Neuronal stem cell (in vitro differentiated cells): ENCODE measurements at regions not wholly inside any gene's neighbourhood (a gene's known extent, or its start where the extent isn't known, plus 50 kb on each side); places are given as distances from the start of the nearest gene placed in this dataset.

Experiments
- DNase-seq: peaks from one replicate; pipeline ENCODE4 v3.0.0-alpha.2; 2013; ENCODE audit warnings: low spot score
- H2AFZ ChIP-seq: one replicate; pipeline ENCODE4 v1.6.1; 2013; ENCODE audit warnings: mild to moderate bottlenecking, low read length, inconsistent platforms
- H2AK5ac ChIP-seq: 2 replicates; pipeline ENCODE4 v1.6.1; 2013; ENCODE audit warnings: low read depth, mild to moderate bottlenecking, inconsistent platforms, low read length, moderate library complexity, mixed read lengths
- H2BK120ac ChIP-seq: 2 replicates; pipeline ENCODE4 v1.6.1; 2013; ENCODE audit warnings: low read depth, mild to moderate bottlenecking, inconsistent platforms, low read length, moderate library complexity, mixed read lengths
- H2BK12ac ChIP-seq: one replicate; pipeline ENCODE4 v1.6.1; 2013; ENCODE audit warnings: low read length, inconsistent platforms
- H2BK15ac ChIP-seq: 2 replicates; pipeline ENCODE4 v1.6.1; 2013; ENCODE audit warnings: mild to moderate bottlenecking, low read length, inconsistent platforms, mixed read lengths
- H2BK5ac ChIP-seq: one replicate; pipeline ENCODE4 v1.6.1; 2013; ENCODE audit warnings: inconsistent platforms, mild to moderate bottlenecking, low read length, moderate library complexity
- H3K14ac ChIP-seq: one replicate; pipeline ENCODE4 v1.6.1; 2013; ENCODE audit warnings: low read length, inconsistent platforms
- H3K18ac ChIP-seq: 2 replicates; pipeline ENCODE4 v1.6.1; 2013; ENCODE audit warnings: low read length, inconsistent platforms
- H3K23ac ChIP-seq: 2 replicates; pipeline ENCODE4 v1.6.1; 2013; ENCODE audit warnings: low read depth, mild to moderate bottlenecking, mixed read lengths, low read length, inconsistent platforms; ENCODE audit not compliant: poor library complexity
- H3K27ac ChIP-seq: replicated peaks from 3 replicates; pipeline ENCODE4 v1.5.1; 2013; ENCODE audit warnings: low read length, inconsistent platforms
- H3K27me3 ChIP-seq, 3 experiments: 2 replicates each; pipeline ENCODE4 v1.6.1; 2013; ENCODE audit warnings: low read length in 3 of 3, mild to moderate bottlenecking in 2 of 3, inconsistent platforms in 1 of 3, low read depth in 1 of 3, mixed read lengths in 1 of 3, moderate library complexity in 1 of 3; ENCODE audit not compliant: control insufficient read depth in 3 of 3, insufficient read depth in 3 of 3
- H3K36me3 ChIP-seq, 2 donors: replicated peaks in 1 of 2; 2 replicates each; pipeline ENCODE4 v1.6.1; 2013; ENCODE audit warnings: low read length in 2 of 2; ENCODE audit not compliant: control insufficient read depth in 2 of 2, insufficient read depth in 2 of 2
- H3K4ac ChIP-seq: 2 replicates; pipeline ENCODE4 v1.6.1; 2013; ENCODE audit warnings: inconsistent platforms, mild to moderate bottlenecking, low read length, moderate library complexity
- H3K4me1 ChIP-seq, 2 donors: 1 replicate in 1 of 2; 2 replicates in 1 of 2; pipeline ENCODE4 v1.6.1; 2013; ENCODE audit warnings: low read length in 2 of 2, low read depth in 1 of 2; ENCODE audit not compliant: control insufficient read depth in 2 of 2, insufficient read depth in 1 of 2
- H3K4me2 ChIP-seq: one replicate; pipeline ENCODE4 v1.6.1; 2013; ENCODE audit warnings: mild to moderate bottlenecking, low read length, inconsistent platforms; ENCODE audit not compliant: insufficient read depth, poor library complexity, severe bottlenecking
- H3K4me3 ChIP-seq, 2 donors: 2 replicates each; pipeline ENCODE4 v1.5.1; 2013; ENCODE audit warnings: low read length in 2 of 2, mild to moderate bottlenecking in 2 of 2, inconsistent platforms in 1 of 2, moderate library complexity in 1 of 2
- H3K79me1 ChIP-seq: one replicate; pipeline ENCODE4 v1.6.1; 2013; ENCODE audit warnings: low read depth, mild to moderate bottlenecking, inconsistent platforms, low read length, moderate library complexity
- H3K9ac ChIP-seq: one replicate; pipeline ENCODE4 v1.6.1; 2013; ENCODE audit warnings: mild to moderate bottlenecking, low read depth, low read length, inconsistent platforms; ENCODE audit not compliant: poor library complexity
- H3K9me3 ChIP-seq, 2 donors: replicated peaks in 1 of 2; 2 replicates each; pipeline versions ENCODE3 to v1.6.1; 2013; ENCODE audit warnings: low read length in 2 of 2, mild to moderate bottlenecking in 2 of 2, inconsistent platforms in 1 of 2, low read depth in 1 of 2, mixed read lengths in 1 of 2, moderate library complexity in 1 of 2; ENCODE audit not compliant: control insufficient read depth in 2 of 2, insufficient read depth in 1 of 2
- H4K8ac ChIP-seq: one replicate; pipeline ENCODE4 v1.6.1; 2013; ENCODE audit warnings: low read depth, mild to moderate bottlenecking, inconsistent platforms, low read length, moderate library complexity
- H4K91ac ChIP-seq: one replicate; pipeline ENCODE4 v1.6.1; 2013; ENCODE audit warnings: low read length, low read depth, mild to moderate bottlenecking, inconsistent platforms; ENCODE audit not compliant: poor library complexity
- WGBS, 2 donors: extraction: QIAGEN DNeasy Blood & Tissue Kit; methylation state at CpG; one replicate each; pipeline ENCODE4 v1.1.7; 2013; ENCODE audit warnings: missing lambda C conversion rate in 2 of 2, mixed read lengths in 1 of 2; ENCODE audit not compliant: insufficient read length in 2 of 2, insufficient replicate concordance in 1 of 2; ENCODE audit errors: extremely low coverage in 2 of 2; 5-methylcytosine and 5-hydroxymethylcytosine counted together

DNA sequence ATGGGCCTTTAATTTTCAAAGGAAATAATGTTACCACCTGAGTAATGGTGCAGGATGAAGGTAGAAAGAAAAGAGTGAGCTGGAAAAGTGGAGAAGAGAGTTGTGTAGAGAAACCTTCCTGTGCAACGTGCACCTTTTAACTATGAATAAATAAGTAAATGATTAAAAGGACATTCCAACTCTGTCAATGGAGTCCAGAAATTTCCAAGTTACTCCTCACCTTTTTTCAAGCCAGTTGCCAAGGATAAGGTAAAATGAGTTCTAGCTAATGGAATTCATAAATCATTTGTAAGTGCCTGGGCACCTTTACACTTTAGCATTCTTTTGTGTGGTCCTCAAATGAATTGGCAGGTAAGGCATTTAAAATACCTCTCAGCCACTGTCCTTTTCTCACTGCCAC lies 549.4 kb upstream of the NRP1 start:
- no CpG with 5 or more reads among the region's 1 CpG for WGBS, 2 donors

DNA sequence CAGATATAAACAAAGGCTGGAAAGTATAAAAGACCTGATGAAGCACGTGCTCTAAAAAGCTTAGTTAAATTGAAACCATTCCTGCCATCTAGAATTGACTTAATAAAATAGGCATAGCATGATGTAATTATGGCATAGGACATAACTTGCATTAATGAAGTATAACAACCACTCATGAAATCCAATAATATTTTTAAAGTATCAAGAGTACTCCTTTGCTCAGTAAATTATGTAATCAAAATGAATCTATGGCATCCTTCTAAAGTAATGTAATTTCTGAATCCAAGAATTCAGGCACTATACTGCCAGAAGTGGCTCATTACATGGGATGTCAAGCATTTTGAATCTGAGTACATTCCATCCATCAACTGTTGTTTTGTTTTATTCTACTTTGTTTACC lies 548.5 kb upstream of the NRP1 start:
- Histone ChIP-seq H3K18ac (no peak overlapping the region), H2BK5ac (no peak overlapping the region), H2AFZ (no peak overlapping the region), H3K4me3 (no peak overlapping the region), H3K4ac (no peak overlapping the region), H3K27me3 (no peaks in the 10 kb centered on the region), H3K79me1 (no peaks in the 10 kb centered on the region), H2BK120ac (no peak overlapping the region), H3K14ac (no peak overlapping the region), H3K4me2 (no peak overlapping the region), H3K27ac (no peak overlapping the region), H2BK12ac (no peak overlapping the region), H3K4me1 (no peaks in the 10 kb centered on the region), H3K9me3 (no peaks in the 10 kb centered on the region), H3K9ac (no peak overlapping the region), H2AK5ac (no peak overlapping the region), H4K91ac (no peak overlapping the region), H3K36me3 (no peaks in the 10 kb centered on the region), H3K23ac (no peak overlapping the region), H4K8ac (no peak overlapping the region), H2BK15ac (no peak overlapping the region)
- no CpG with 5 or more reads among the region's 1 CpG for WGBS, 2 donors
- DNase-seq = no peak

More for the DNA sequence above, 549.4 kb upstream of the NRP1 start:
- Histone ChIP-seq H3K9ac (no peak overlapping the region), H3K27ac (no peak overlapping the region), H3K4me3 (no peak overlapping the region), H4K91ac (no peak overlapping the region), H2BK5ac (no peak overlapping the region), H4K8ac (no peak overlapping the region), H2BK15ac (no peak overlapping the region), H3K23ac (no peak overlapping the region), H3K79me1 (no peaks in the 10 kb centered on the region), H3K18ac (no peak overlapping the region), H3K4me1 (no peaks in the 10 kb centered on the region), H2BK12ac (no peak overlapping the region), H3K4me2 (no peak overlapping the region), H2BK120ac (no peak overlapping the region), H3K27me3 (no peaks in the 10 kb centered on the region), H3K14ac (no peak overlapping the region), H2AK5ac (no peak overlapping the region), H3K36me3 (no peaks in the 10 kb centered on the region), H3K9me3 (no peaks in the 10 kb centered on the region), H3K4ac (no peak overlapping the region), H2AFZ (no peak overlapping the region)
- DNase-seq = no peak

DNA sequence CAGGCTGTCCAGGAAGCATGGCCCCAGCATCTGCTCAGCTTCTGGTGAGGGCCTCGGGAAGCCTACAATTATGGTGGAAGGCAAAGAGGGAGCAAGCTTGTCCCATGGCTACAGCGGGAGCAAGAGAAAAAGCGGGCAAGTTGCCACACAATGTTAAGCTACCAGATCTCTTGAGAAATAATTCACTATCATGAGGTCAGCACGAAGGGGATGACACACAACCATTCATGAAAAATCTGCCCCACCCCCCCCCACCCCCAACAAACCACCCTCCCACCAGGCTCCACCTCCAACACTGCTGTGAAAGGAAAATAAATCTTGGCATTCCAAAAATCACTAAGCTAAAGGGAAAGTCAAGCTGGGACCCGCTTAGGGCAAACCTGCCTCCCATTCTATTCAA lies 545.8 kb upstream of the NRP1 start:
- no peaks in the 10 kb centered on the region for H3K9me3 ChIP-seq
- no CpG with 5 or more reads among the region's 5 CpGs for WGBS, 2 donors
- H2BK15ac ChIP-seq = no peak overlapping the region
- no peaks in the 10 kb centered on the region for H3K27me3 ChIP-seq
- no peak overlapping the region for H3K27ac ChIP-seq
- H2AK5ac ChIP-seq = no peak overlapping the region
- H3K4me2 ChIP-seq = no peak overlapping the region
- no peak overlapping the region for H3K4me3 ChIP-seq
- peaks cover 5 to 8% of the 10 kb centered on the region in 2 donors for H3K4me1 ChIP-seq
- no peak overlapping the region for H4K8ac ChIP-seq
- H3K23ac ChIP-seq = no peak overlapping the region
- H2AFZ ChIP-seq = no peak overlapping the region
- no peak overlapping the region for H4K91ac ChIP-seq
- no peak overlapping the region for H3K14ac ChIP-seq
- H3K18ac ChIP-seq = no peak overlapping the region
- DNase-seq = no peak
- no peaks in the 10 kb centered on the region for H3K79me1 ChIP-seq
- H2BK120ac ChIP-seq = no peak overlapping the region
- H2BK5ac ChIP-seq = no peak overlapping the region
- no peak overlapping the region for H2BK12ac ChIP-seq
- no peaks in the 10 kb centered on the region for H3K36me3 ChIP-seq
- H3K9ac ChIP-seq = no peak overlapping the region
- no peak overlapping the region for H3K4ac ChIP-seq

DNA sequence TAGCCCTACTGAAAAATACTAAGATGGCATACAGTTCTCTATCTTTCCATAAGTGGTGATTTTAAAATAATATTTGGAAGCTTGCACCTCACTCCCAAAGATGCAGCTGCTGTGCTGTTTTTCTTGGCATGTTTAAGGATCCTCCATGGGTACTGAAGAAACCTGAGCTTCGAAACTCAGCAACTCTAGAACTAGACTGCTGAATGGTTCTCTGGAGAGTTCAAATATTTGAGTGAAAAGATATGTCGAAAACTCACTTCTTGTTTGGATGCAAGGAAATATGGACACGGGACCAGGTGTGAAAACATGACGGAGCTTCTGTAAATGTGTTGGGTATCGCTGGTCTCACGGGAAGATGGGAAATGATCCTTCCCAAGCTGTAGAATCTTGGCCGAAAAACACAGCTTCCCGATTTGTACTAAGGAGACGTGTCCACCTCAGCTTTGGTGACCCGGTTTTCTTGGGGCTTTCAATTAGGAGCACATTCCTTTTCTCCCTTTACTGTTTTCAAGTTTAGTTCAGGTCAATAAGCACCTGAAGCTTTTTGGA lies 543.8 kb upstream of the NRP1 start:
- peaks cover 5 to 8% of the 10 kb centered on the region in 2 donors for H3K4me1 ChIP-seq
- H2BK5ac ChIP-seq = no peak overlapping the region
- no peak overlapping the region for H3K9ac ChIP-seq
- H3K9me3 ChIP-seq = no peaks in the 10 kb centered on the region
- WGBS, 2 donors = no CpG with 5 or more reads among the region's 10 CpGs
- no peak overlapping the region for H2AFZ ChIP-seq
- no peak overlapping the region for H3K4me3 ChIP-seq
- H2BK15ac ChIP-seq = no peak overlapping the region
- no peak overlapping the region for H3K18ac ChIP-seq
- no peak overlapping the region for H4K8ac ChIP-seq
- no peak overlapping the region for H4K91ac ChIP-seq
- no peak overlapping the region for H3K4me2 ChIP-seq
- H3K79me1 ChIP-seq = no peaks in the 10 kb centered on the region
- DNase-seq = no peak
- H2AK5ac ChIP-seq = no peak overlapping the region
- no peak overlapping the region for H2BK120ac ChIP-seq
- H3K4ac ChIP-seq = no peak overlapping the region
- H2BK12ac ChIP-seq = no peak overlapping the region
- no peak overlapping the region for H3K14ac ChIP-seq
- no peaks in the 10 kb centered on the region for H3K27me3 ChIP-seq
- H3K36me3 ChIP-seq = no peaks in the 10 kb centered on the region
- no peak overlapping the region for H3K23ac ChIP-seq
- H3K27ac ChIP-seq = no peak overlapping the region
